NCI-H2227 (cell line): ENCODE measurements at regions not wholly inside any gene's neighbourhood (a gene's known extent, or its start where the extent isn't known, plus 50 kb on each side); places are given as distances from the start of the nearest gene placed in this dataset.
"Not testable (repeated sequence)": the region's sequence is repeated elsewhere in the genome, so short reads cannot be mapped to it uniquely, and the experiment has no call there.

Experiments used
- DNase-seq: peaks from one replicate; lab custom pipeline; 2025; ENCODE audit not compliant: unreplicated experiment; lab: John Stamatoyannopoulos, UW

- no peak for DNase-seq
These were observed 132.7 kb upstream of the MEX3C start for GRCh38 chr18:51330148-51330547.

GRCh38 chr18:51330739-51331138 is 133.3 kb upstream of the MEX3C start:
- DNase-seq: no peak

GRCh38 chr18:51337406-51337805 is 139.9 kb upstream of the MEX3C start:
- no peak for DNase-seq

- no peak for DNase-seq
These were observed 142.4 kb upstream of the MEX3C start for GRCh38 chr18:51339856-51340255.

- no peak for DNase-seq
These were observed 142.9 kb upstream of the MEX3C start for GRCh38 chr18:51340332-51340731.

GRCh38 chr18:51342815-51343214 is 145.3 kb upstream of the MEX3C start:
- DNase-seq: no peak

GRCh38 chr18:51345848-51346391 is 148.4 kb upstream of the MEX3C start:
- DNase-seq: no peak

- DNase-seq: no peak
These were observed 148.9 kb upstream of the MEX3C start for GRCh38 chr18:51346404-51346803.

- DNase-seq: no peak
These were observed 152.6 kb upstream of the MEX3C start for GRCh38 chr18:51350081-51350480.

GRCh38 chr18:51355841-51356240 is 158.4 kb upstream of the MEX3C start:
- no peak for DNase-seq

- not testable (repeated sequence) for DNase-seq
These were observed 162.8 kb upstream of the MEX3C start for GRCh38 chr18:51360301-51360700.

GRCh38 chr18:51361130-51361860 is 163.8 kb upstream of the MEX3C start:
- no peak for DNase-seq

GRCh38 chr18:51363384-51363783 is 165.9 kb upstream of the MEX3C start:
- DNase-seq: no peak

GRCh38 chr18:51370996-51371395 is 173.5 kb upstream of the MEX3C start:
- DNase-seq: no peak

GRCh38 chr18:51371929-51372328 is 174.4 kb upstream of the MEX3C start:
- DNase-seq: no peak

GRCh38 chr18:51382081-51382480 is 184.6 kb upstream of the MEX3C start:
- no peak for DNase-seq

- no peak for DNase-seq
These were observed 185.6 kb upstream of the MEX3C start for GRCh38 chr18:51383116-51383515.

GRCh38 chr18:51383711-51384110 is 186.2 kb upstream of the MEX3C start:
- no peak for DNase-seq

- no peak for DNase-seq
These were observed 187.8 kb upstream of the MEX3C start for GRCh38 chr18:51385270-51385669.

- peak; percentile 68 for DNase-seq
These were observed 193.2 kb upstream of the MEX3C start for GRCh38 chr18:51390702-51391101.

- DNase-seq: no peak
These were observed 193.7 kb upstream of the MEX3C start for GRCh38 chr18:51391215-51391614.

GRCh38 chr18:51391731-51392130 is 194.2 kb upstream of the MEX3C start:
- peak; percentile 34 for DNase-seq
